Esophagus mucosa (tissue), 1 donor: ENCODE measurements at regions not wholly inside any gene's neighbourhood (a gene's known extent, or its start where the extent isn't known, plus 50 kb on each side); places are given as distances from the start of the nearest gene placed in this dataset.

Experiments used
- ATAC-seq: fragments of 200-7000 bp; cut with Tn5 transposase; one replicate; pipeline ENCODE4 v1.9.1; 2020
- donor health status: DM: yes; HTN: yes; CAD: no.

DNA sequence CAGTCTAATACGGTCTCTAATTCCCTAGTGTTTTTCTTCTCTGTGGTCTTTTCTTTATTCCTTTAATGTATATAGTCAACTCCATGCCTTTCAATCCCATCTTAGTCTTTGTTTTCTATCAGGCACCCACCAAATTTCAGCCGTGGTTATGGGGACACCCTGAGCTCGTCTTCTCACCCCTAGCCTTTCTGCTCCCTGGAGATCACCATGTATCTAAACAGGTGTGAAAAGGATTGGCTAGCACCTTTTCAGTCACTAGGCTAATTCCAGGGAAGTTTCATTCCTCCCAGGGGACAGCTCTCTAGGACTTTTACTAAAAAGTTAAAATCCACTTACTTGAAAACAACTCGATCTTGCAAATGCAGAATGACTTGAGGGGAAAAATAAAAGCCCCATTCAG, 291.3 kb downstream of the ETNK1 start:
- no peak for ATAC-seq

DNA sequence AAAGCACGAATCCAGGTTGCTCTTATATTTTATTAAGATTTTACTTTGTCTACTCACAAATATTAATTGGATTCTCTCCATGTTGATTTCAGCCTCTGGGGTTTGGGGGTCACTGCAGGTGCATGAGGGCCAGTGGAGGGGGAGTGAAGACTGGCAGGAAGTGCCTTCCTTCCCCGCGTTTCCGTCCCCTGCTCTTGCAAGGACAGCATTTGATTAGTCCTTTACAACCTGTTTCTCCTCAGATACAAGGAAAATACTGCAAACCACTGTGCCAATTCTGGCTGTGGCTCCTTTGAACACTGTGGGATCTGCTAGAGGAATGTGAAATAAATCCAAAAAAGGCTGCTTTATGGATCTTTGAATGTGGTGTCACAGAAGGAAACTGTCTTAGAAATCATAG, 291.8 kb downstream of the ETNK1 start:
- no peak for ATAC-seq

DNA sequence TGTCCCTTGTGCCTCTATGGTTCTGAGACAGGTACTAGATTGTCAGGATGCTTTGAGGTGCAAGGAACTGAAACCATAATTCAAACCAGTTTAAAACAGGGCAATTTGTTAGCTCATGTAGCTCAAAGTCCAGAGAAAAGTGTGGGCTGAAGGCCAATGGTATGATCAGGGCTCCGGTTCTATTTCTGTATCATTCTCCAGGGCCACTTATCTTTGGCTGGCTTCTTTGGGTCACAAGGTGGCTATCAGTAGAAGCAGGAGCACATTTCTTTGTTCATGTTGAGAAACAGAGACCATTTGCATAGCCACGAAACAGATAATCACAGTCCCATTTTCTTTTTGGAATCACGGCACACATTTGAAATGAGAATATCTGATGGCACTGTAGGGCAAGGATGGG, 294.9 kb downstream of the ETNK1 start:
- ATAC-seq: no peak

DNA sequence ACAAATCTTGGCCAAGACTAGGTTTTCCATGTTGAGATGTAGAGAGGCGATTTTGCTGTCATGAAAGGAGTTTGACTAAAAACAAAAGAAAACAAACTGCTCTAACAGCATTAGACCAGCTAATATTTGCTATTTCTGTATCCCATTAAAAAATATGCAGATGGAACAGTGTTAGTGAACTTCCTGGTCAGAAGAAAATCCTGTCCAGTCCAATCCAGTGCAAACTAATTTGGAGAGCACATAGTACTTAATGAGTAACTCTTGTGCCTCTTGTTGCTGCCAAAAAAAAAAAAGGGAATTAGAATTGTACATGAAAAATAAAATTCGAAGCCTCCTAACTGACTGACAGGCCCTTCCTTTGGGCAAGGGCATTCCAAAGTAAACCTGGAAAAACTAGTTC, 298.8 kb downstream of the ETNK1 start:
- ATAC-seq: no peak

DNA sequence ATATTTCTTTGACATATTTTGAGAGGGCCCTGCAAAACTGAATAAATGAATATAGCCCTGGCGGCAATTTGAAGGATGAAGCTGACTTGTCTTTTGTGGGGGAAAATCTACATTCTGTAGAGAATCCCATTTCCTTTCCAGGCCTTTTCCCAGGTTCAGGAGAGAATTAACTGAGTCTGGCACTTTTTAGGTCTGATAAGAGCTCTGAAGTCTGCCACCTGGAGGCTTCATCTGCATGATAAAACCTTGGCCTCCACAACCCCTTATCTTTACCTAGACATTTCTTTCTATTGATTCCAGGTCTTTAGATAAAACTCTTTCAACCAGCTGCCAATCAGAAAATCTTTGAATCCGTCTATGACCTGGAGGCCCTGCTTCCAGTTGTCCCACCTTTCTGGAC, 299.4 kb downstream of the ETNK1 start:
- no peak for ATAC-seq

DNA sequence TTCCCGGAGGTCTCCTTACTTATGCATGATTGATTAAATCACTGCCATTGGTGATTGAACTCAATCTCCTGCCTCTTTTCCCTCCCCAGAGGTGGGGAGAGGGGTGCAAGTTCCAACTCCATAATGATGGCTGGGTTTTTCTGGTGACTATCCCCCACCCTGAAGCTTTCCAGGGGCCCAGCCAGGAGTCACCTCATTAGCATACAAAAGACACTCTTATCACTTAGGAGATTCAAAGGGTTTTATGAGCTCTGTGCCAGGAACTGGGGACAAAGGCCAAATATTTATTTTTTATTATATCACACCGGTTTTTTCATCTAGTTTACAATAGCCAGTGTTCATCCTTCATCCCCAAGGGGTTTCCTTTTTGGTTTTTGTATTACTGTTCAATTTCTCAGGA, 300.7 kb downstream of the ETNK1 start:
- no peak for ATAC-seq

DNA sequence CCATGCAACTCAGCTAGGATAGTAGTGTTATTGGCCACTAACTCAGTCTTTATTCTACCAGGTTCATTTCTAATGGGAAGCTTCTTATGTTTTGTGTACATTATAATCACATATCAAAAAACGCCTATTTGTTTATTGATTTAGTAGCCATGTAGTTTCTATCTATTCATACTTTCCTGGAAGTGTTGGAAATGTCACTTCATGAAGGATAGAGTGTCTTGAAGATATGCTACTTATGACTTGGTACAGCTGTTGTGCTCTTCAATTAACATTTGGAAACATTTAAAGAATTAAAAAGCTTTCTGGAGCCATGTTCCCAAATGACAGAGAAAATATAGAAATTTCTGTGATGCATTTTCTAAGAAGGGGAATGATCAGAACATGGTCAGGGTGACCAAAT, 307.5 kb downstream of the ETNK1 start:
- no peak for ATAC-seq

DNA sequence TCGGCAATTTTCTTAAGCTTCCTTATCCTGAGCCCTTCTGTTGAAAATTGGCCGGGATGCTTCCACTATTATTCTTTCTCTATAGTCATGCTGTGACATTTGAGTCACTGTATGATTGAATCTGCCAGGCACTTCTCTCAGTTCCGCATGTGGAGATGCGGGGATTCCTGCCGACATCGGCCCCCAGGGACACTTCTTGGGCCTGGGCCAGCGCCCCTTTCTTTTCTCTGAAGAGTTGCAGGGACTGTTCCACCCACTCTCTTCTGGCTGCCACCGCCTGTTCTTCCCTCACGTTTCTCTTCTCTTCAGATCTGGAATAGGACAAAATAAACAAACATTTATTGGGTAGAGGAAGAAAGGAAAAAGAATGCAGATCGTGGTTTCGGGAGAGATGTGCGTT, 310.1 kb downstream of the ETNK1 start:
- ATAC-seq: no peak

DNA sequence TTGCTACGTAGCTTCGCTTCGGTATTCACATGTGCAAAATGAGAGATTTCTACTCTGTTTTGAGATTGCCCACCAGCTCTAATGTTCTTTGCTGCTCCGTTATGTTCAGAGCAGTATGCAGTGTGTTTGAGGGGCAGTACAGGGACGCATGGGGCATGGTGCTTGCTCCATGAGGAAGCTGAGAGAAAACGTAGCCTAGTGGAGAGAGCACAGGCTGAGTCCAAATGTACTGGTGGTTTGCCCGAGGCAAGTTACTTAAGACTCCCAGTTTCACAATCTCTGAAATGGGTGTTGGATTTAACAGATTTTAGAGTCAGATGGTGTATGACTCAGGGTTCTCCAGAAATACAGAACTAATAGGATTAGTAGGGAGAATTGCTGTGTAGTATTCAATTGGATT, 310.5 kb downstream of the ETNK1 start:
- ATAC-seq: no peak

DNA sequence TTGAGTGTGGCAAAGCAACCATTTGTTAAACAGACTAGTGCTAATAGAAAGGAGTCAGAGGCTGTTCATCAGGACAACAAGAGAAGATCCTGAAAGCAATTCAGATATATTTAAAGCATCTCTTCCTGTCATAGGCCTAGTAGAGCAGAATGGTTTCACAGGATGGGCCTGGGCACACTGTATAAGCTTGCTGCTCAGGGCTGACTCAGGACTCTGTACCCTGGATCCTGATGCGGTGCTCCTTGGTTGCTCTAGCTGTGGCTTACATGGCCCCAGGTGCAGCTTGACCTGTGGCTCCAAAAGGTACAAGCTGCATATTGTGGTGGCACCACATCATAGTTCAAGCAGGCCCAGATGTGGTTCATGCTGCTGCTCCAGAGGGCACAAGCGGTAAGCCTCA, 313.4 kb downstream of the ETNK1 start:
- no peak for ATAC-seq

DNA sequence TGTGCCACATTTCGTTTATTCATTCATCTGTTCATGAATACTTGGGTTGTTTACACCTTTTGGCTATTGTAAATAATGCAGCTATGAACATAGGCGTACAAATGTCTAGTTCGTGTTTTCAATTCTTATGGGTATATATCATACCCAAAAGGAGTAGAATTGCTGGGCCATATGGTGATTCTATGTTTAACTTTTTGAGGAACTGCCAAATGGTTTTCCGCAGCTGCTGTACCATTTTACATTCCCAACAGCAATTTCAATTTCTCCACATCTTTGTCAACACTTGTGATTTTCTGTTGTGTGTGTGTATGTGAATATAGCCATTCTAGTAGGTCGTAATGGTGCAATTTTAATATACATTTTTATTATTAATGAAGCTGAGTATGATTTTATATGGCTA, 326.2 kb downstream of the ETNK1 start:
- no peak for ATAC-seq

DNA sequence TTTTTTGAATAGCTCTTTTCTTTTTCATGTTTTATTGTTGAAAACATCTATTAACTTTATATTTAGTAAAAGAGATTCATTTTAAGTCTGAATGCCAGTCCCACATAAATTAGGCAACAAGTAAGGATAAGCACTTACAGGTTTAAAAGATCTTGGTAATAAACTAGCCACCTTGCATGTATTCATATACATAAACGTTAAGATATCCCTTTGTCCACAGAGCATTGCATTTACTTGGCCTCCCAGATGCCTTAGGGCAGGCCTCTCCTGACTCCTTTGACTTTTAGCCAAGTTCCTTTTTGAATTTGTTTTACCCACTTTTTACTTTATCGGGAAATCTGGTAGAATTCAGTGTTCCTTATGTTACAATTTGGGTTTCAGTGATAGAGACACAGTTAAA, 331.7 kb downstream of the ETNK1 start:
- ATAC-seq: no peak

DNA sequence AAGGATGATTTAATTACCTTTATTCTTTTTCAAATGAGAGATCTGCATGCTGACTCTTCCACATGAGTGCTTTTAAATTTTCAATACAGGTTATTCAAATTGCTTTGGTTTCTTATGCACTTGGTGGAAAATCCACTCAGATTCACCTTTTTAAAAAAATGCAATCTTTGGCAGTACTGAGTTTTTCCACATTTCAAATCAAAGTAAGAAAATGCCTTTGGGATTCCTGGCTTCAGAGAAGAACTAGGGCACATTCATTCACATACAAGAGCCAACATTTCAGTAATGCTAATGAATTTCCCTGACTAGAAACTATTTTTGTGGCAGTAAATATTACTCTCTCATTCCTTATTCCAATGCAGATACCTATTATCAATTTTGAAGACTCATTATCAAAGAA, 342.2 kb downstream of the ETNK1 start:
- ATAC-seq: no peak

DNA sequence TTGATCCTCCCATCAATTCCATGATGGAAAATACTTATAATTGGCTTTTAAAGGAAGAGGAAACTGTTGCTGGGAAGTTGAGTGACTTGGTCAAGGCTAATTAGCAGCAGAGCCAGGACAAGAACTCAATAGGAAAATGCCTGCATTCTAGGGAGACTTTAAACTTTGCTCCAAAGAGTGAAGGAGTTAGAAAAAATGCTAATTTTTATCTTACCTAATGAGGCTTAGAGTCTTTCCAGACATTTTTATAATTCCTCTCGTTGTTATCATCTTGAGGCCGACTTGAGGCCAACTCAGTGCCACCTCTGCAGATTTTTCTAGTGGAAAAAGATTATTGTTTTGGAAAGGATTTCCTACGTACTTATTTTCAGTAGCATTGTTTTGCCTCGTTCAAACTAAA, 344.6 kb downstream of the ETNK1 start:
- ATAC-seq: no peak

DNA sequence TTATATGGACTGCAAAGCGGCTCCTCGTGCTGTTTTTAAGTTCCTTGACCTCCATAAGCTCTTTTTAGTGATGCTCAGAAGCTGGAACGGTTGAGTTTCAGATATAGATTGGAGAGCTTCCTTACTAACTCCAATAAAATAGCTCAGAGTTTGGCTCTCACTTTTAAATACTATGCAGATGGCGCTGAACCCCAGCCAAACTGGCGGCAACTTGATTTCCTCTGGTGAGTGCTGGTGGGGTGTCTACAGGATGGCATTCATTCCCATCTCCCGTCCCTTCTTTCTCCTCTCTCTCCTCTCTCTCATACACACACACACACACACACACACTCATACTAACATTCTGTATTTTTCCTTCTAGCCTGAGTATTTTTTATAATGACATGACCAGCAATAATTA, 346.3 kb downstream of the ETNK1 start:
- no peak for ATAC-seq

DNA sequence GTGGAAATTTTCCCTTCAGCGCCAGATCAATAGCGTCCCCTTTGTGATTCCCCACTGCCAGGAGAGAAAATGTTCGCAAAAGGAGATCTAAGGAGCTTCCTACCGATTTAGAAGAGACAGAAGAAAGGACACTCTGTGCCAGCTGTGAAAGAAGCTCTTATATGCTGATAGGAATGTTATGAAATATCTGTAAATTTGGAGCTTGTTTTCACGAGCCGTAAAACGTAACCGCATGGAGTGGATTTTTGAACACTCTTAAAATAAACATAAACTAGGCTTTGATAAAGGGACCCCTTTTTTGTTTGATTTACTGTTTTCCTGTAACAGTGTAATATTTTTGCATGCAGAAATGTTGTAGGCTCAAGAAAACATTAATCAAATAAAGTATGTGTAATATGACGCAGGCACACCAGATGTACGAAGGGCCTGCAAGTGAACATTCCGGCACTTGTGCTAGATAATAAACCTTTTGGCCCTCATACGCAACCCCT, 346.8 kb downstream of the ETNK1 start:
- ATAC-seq: no peak

DNA sequence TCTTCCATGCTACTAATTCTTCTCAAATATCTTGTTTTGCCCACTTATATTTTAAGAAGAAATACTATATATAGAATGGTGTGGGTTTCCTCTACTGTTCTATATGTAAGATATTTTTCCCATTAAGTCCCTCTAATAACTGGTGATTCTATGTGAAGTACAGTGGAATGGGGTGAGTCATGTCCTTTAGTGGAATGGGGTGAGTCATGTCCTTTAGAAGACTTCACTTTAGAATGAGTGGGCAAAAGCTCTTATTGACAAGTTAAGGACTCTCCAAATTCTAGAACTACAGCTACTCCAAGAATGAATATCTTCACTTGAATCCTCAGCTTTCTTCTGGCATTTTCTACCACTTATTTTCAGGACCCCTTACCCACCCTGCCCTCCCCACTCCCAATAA, 349.9 kb downstream of the ETNK1 start:
- ATAC-seq: peak; percentile 44

DNA sequence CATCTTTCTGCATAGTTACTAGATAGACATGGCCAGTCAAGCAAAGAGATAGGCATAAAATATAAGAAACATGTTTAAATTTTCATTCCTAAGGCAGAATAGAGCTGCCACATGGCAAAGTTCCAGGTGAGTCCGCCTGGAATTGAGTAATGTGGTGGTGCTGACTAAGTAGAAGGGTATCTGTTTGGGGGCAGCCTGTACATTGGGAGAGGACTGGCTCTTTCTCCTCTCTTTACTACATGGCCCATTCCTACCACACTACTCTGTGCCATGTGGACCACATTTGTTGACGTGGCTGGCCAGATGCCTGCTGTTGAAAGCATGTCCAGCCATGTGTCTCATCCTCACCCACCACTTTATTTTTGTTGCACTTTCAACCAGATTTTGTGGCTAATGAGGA, 354.0 kb downstream of the ETNK1 start:
- no peak for ATAC-seq

DNA sequence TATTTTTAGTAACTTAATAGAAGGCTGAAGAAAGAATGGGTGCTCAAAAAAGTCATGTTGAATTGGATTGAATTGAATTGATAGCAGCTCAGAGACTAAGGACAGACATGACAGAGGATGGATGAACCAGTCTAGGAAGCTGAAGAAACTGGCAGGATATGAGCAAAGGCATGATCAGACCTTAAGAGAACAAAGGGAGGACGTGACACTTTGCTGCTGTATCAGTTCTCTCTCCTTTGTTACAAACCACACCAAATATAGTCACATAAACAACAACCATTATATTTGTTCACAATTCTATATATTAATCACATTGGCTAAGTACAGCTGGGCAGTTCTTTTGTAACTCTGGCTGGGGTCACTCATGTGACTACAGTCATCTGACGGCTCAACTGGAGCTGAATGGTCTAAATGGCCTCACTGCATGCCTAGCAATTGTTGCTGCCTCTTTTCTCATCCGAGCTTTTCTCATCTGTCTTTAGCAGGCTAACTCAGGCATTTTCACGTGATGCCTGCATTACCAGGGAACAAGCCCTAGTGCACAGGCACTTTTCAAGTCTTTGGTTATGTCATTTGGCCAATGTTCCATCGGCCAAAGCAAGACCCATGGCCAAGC, 355.0 kb downstream of the ETNK1 start:
- no peak for ATAC-seq

DNA sequence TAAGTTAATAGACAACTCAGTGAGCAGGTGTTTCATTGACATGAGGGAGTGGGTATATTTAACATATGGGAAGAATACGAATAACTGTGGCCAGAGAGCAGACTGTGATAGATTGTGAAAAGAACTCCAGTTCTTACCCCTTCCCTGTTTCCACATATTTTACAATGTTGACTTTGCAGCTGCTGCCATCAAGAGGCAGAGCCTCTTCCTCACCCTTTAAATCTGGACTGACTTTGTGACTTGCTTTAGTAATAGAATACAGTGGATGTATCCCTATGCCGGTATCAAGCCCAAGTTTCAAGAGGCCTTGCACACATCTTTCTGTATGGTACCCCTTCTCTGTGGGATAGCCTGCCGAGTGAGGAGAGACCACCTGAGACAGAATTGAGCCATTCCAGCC, 356.7 kb downstream of the ETNK1 start:
- ATAC-seq: no peak

DNA sequence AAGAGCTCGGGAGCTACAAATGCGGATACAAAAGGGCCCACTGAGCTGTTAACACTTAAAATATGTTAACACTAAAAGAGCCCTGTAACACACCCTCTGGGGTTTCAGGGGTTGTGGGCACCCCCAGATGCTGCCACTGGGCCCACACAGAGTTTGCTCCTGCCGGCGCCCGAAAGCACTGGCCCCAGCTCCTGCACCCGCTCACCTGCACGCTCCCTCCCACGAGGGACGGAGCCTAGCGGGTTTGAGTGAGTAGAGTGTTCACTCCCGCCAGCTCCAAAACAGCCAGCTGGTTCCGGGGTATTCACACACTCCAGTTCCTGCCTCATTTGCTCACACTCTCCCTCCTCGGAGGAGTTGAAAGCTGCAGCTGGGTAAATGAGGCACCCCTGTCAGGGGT, 357.7 kb downstream of the ETNK1 start:
- ATAC-seq: no peak

DNA sequence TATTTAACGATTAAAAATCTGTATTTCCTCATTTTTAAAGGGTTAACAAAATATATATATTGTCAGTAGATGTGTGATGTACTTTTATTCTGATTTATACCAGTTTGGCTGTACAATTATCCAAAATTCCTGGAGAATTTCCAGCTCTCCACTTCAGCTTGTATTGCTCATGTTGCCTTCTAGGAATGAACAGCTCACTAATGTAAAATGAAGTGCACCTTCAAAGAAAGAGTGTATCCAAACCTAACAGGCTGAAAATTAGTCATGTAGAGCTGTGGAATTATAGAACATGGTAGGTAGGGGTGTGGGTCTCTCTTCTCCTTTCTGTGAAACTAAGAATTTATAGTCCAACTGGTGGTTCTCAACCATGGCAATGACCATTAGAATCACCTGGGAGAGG, 362.0 kb downstream of the ETNK1 start:
- no peak for ATAC-seq

DNA sequence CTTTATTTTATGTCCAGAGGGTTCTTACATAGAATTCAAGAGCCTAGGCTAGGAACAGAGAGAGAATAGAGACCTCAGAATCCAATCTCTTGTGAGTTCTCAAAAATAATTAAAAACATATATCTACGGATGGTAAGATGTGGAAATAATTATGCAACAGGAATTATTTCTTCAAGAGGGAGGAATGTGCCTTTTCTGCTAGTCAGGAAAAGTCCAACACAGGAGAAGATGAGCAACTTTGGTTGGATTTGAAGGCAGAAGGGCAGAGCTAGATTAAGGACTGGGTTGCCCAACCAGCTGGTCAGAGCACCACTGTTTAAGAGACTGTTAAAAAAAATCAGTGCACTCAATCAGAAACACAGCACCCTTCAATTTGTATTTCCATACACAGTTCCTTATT, 365.5 kb downstream of the ETNK1 start:
- ATAC-seq: no peak

DNA sequence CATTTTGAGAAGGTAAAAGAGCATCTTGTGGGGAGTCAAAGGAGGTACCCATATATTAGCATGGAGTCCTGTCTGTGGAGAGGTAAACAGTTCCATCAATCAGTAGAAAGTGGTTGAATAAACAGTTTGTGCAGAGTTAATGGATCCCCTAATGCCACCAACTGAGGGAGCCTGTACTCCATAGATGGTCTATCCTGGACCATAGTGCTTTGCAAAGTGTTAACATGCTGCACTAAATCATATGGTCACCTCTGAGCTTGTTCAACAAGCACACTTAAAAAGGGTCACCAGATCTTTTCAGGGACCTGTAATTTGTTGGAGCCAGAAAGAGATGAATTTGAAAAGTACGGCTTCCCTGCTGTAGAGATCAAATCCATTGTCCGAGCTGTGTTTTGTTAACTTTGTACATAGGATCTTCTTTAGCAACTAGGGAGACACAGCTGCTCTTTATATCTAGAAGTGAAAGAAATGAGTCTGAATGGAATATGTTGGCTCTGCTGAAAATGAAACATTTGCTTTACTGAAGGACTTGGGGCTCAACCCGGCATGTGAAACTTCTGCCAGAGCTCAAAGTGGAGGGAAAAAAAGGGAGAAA, 366.4 kb downstream of the ETNK1 start:
- no peak for ATAC-seq
